ENCODE measurements at regions not wholly inside any gene's neighbourhood (a gene's known extent, or its start where the extent isn't known, plus 50 kb on each side); places are given as distances from the start of the nearest gene placed in this dataset.

- TF ChIP-seq POLR2A (IDR thresholded peaks at IDR 0.05) (no peak), CTCF (IDR thresholded peaks at IDR 0.05) (no peak)
Observed at GRCh38 chr6:44624936-44625573, 237.5 kb downstream of the CDC5L start.
